GM12878 (cell line): ENCODE measurements at regions not wholly inside any gene's neighbourhood (a gene's known extent, or its start where the extent isn't known, plus 50 kb on each side); places are given as distances from the start of the nearest gene placed in this dataset.

Experiments used
- ATAC-seq: fragments of 200-7000 bp; cut with Tn5 transposase; 3 replicates; pipeline ENCODE4 v1.9.1; 2020; ENCODE audit warnings: mild to moderate bottlenecking, moderate library complexity
- BruUV-seq: library from RNA; stranded (reverse); fragments of 400-500 nt; replicated peaks from 2 replicates; lab custom pipeline; 2021; lab: Mats Ljungman, UMichigan
- CTCF ChIA-PET: fragments of 300-600 bp; sonication (Branson Sonifier 250); formaldehyde crosslinking; extraction: SDS; loops from one replicate; lab custom pipeline; 2021; ENCODE audit warnings: inconsistent platforms; lab: Yijun Ruan, JAX
- POLR2A ChIA-PET: fragments of 350-600 bp; formaldehyde crosslinking; extraction: SDS; loops from one replicate; lab custom pipeline; 2021; ENCODE audit warnings: inconsistent platforms; lab: Charles Lee
- RAD21 ChIA-PET: fragments of 300-600 bp; sonication (Branson Sonifier 250); formaldehyde crosslinking; loops from one replicate; lab custom pipeline; 2023; ENCODE audit warnings: antibody characterized with exemption; ENCODE audit not compliant: unreplicated experiment; lab: Charles Lee
- SMC1A ChIA-PET: fragments of 300-600 bp; sonication (Branson Sonifier 250); formaldehyde crosslinking; loops from one replicate; lab custom pipeline; 2023; ENCODE audit not compliant: unreplicated experiment, uncharacterized antibody; lab: Charles Lee
- DNase-seq: peaks from one replicate; pipeline ENCODE4 v3.0.0-alpha.2; 2011; ENCODE audit warnings: low read depth, low spot score
- FAIRE-seq: peaks from 3 replicates; lab custom pipeline; 2011; peaks lifted over from hg19 to GRCh38; lab: Jason Lieb, UNC
- H2AFZ ChIP-seq: 2 replicates; pipeline ENCODE4 v1.6.0; 2011; ENCODE audit warnings: low read depth, low read length, control low read depth; ENCODE audit not compliant: control insufficient read depth
- H3K27ac ChIP-seq: 2 replicates; pipeline ENCODE4 v1.5.1; 2011; ENCODE audit warnings: control low read depth; ENCODE audit not compliant: control insufficient read depth, insufficient read depth
- H3K27me3 ChIP-seq, 2 experiments: replicated peaks in 1 of 2; 2 replicates each; pipeline versions ENCODE4 v1.6.0 to v1.6.1; 2011; ENCODE audit warnings: low read length in 1 of 2; ENCODE audit not compliant: control insufficient read depth in 2 of 2, insufficient read depth in 2 of 2
- H3K36me3 ChIP-seq, 2 experiments: 2 replicates each; pipeline ENCODE4 v1.5.1; 2011; ENCODE audit warnings: low read length in 1 of 2; ENCODE audit not compliant: control insufficient read depth in 2 of 2, insufficient read depth in 2 of 2
- H3K4me1 ChIP-seq: 2 replicates; pipeline ENCODE4 v1.6.1; 2011; ENCODE audit warnings: mild to moderate bottlenecking, low read length, moderate library complexity, mixed read lengths; ENCODE audit not compliant: control insufficient read depth, insufficient read depth
- H3K4me2 ChIP-seq: 2 replicates; pipeline ENCODE4 v1.6.0; 2011; ENCODE audit warnings: control low read depth; ENCODE audit not compliant: control insufficient read depth, insufficient read depth
- H3K4me3 ChIP-seq: fragments of 200-600 bp; sonication (generic); 2 replicates; pipeline ENCODE4 v1.5.1; 2016
- H3K79me2 ChIP-seq: 2 replicates; pipeline ENCODE4 v1.6.0; 2011; ENCODE audit warnings: low read length; ENCODE audit not compliant: control insufficient read depth, insufficient read depth
- H3K9ac ChIP-seq: 2 replicates; pipeline ENCODE4 v1.8.0; 2011; ENCODE audit warnings: low read length, control low read depth, mixed read lengths; ENCODE audit not compliant: control insufficient read depth, insufficient read depth
- H3K9me3 ChIP-seq: replicated peaks from 3 replicates; pipeline ENCODE4 v1.5.1; 2011; ENCODE audit warnings: mild to moderate bottlenecking, low read length; ENCODE audit not compliant: control insufficient read depth, insufficient read depth
- H4K20me1 ChIP-seq: 2 replicates; pipeline ENCODE4 v1.6.0; 2011; ENCODE audit not compliant: control insufficient read depth, insufficient read depth
- ASH2L ChIP-seq: fragments of 300-600, 200-600 bp; sonication (generic); IDR thresholded peaks from 2 replicates; pipeline ENCODE4 v1.6.1; 2017; ENCODE audit warnings: low read depth, mild to moderate bottlenecking, borderline replicate concordance
- BACH1 ChIP-seq: fragments of 450-650 bp; IDR thresholded peaks from 2 replicates; pipeline ENCODE4 v1.6.1; 2017; ENCODE audit warnings: mild to moderate bottlenecking, borderline replicate concordance
- BRCA1 ChIP-seq: IDR thresholded peaks from 2 replicates; pipeline ENCODE4 v1.6.1; 2011; ENCODE audit warnings: low read depth, low read length, improper control_type of control experiment
- DPF2 ChIP-seq: fragments of 450-650 bp; IDR thresholded peaks from 2 replicates; pipeline ENCODE4 v1.6.1; 2017; ENCODE audit warnings: mild to moderate bottlenecking
- ETV6 ChIP-seq, 2 experiments: fragments of 450-650 bp in 1 of 2; IDR thresholded peaks in 1 of 2; conservative IDR thresholded peaks in 1 of 2; 2 replicates each; pipeline ENCODE4 v1.6.1; 2014; ENCODE audit warnings: antibody characterized with exemption in 1 of 2, borderline replicate concordance in 1 of 2, low read depth in 1 of 2, mild to moderate bottlenecking in 1 of 2, moderate library complexity in 1 of 2
- FOXM1 ChIP-seq: IDR thresholded peaks from 2 replicates; pipeline ENCODE4 v1.6.1; 2012; ENCODE audit warnings: low read depth, mild to moderate bottlenecking, inconsistent platforms, low read length, moderate library complexity
- HDGF ChIP-seq: fragments of 450-650 bp; IDR thresholded peaks from 2 replicates; pipeline ENCODE4 v1.6.1; 2016; ENCODE audit warnings: antibody characterized with exemption
- LARP7 ChIP-seq: fragments of 450-650 bp; IDR thresholded peaks from 2 replicates; pipeline ENCODE4 v1.6.1; 2017; ENCODE audit warnings: mild to moderate bottlenecking
- MEF2A ChIP-seq: IDR thresholded peaks from 2 replicates; pipeline ENCODE4 v1.6.1; 2011; ENCODE audit warnings: low read depth, mild to moderate bottlenecking, low read length, moderate library complexity; ENCODE audit not compliant: insufficient read depth
- POU2F2 ChIP-seq: IDR thresholded peaks from 3 replicates; pipeline ENCODE4 v1.6.1; 2011; ENCODE audit warnings: low read depth, mild to moderate bottlenecking, low read length, borderline replicate concordance
- RAD51 ChIP-seq: fragments of 450-650 bp; IDR thresholded peaks from 2 replicates; pipeline ENCODE4 v1.6.1; 2016; ENCODE audit warnings: moderate library complexity, mild to moderate bottlenecking, inconsistent platforms
- RB1 ChIP-seq: fragments of 450-650 bp; formaldehyde crosslinking; IDR thresholded peaks from 2 replicates; pipeline ENCODE4 v1.6.1; 2017; ENCODE audit warnings: mild to moderate bottlenecking, borderline replicate concordance
- RELA ChIP-seq: fragments of 450-650 bp; IDR thresholded peaks from 2 replicates; pipeline ENCODE4 v1.8.0; 2014; ENCODE audit warnings: borderline replicate concordance; ENCODE audit not compliant: partially characterized antibody
- RUNX3 ChIP-seq: IDR thresholded peaks from 2 replicates; pipeline ENCODE4 v1.6.1; 2012; ENCODE audit warnings: low read length, inconsistent platforms
- SMC3 ChIP-seq: IDR thresholded peaks from 2 replicates; pipeline ENCODE4 v1.6.1; 2011; ENCODE audit warnings: low read length, improper control_type of control experiment, borderline replicate concordance
- SP1 ChIP-seq: IDR thresholded peaks from one replicate; pipeline ENCODE4 v1.6.1; 2011; ENCODE audit warnings: low read depth, low read length
- ZBED1 ChIP-seq: IDR thresholded peaks from 2 replicates; pipeline ENCODE4 v1.6.1; 2016; ENCODE audit warnings: borderline replicate concordance
- ZNF217 ChIP-seq: fragments of 450-650 bp; IDR thresholded peaks from 2 replicates; pipeline ENCODE4 v1.6.1; 2017; ENCODE audit warnings: antibody characterized with exemption, mild to moderate bottlenecking
- WGBS: methylation state at CpG from one replicate; pipeline ENCODE4 v1.1.6; 2016; ENCODE audit warnings: low lambda C conversion rate; ENCODE audit not compliant: insufficient replicate concordance, insufficient coverage; ENCODE audit errors: missing lambda C conversion rate; 5-methylcytosine and 5-hydroxymethylcytosine counted together
- in situ Hi-C: fragments of 300-500 bp; cut with MboI; formaldehyde crosslinking; loops from 9 replicates; pipeline ENCODE4 v1.14.3; 2018; ENCODE audit warnings: mixed read lengths
- intact Hi-C: fragments of 100-400 bp; cut with micrococcal nuclease; formaldehyde crosslinking; loops from one replicate; pipeline ENCODE4 v1.14.2; 2022; ENCODE audit not compliant: unreplicated experiment
- TF ChIP-seq, protein P1 (sequence below): fragments of 450-650 bp; IDR thresholded peaks from 2 replicates; pipeline ENCODE4 v1.6.1; 2017; ENCODE audit warnings: mild to moderate bottlenecking, moderate library complexity

DNA sequence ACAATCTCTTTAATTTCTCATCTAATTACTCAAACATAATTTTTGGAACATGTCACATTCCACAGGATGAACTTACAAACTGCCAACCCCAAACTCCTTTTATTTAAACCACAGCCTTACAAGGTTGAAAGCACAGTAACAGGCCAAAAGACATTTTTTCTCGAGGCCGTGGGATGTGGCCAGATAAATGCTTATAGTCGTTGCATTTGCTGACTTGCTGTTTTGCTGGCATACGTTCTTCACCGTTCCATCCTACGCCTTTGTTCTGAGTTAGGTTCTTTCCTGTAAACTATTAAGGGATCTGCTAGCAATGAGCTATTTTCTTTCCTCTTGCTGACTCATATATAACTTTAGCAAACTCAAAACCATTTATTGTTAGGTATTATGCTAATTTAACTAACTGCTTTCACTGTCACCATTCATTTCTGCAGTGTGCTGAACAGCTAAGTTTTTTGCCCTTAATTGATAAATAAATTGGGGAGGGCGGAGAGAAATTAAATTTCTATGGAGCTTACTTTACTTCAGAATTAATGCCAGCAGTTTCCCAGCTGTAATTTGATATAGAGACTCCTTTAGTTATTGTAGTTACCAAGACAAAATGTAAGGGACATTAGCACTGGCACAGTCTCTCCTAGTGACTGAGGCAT is 135.1 kb upstream of the PACRGL start:
- RAD21 ChIA-PET: no interaction called here
- 8% methylated on average over 7 of the region's 7 CpGs for whole genome bisulfite sequencing
- no peak for FAIRE-seq

More for the DNA sequence above, 135.1 kb upstream of the PACRGL start:
- no TSS peak for BruUV-seq
- intact Hi-C loops: no loop called here
- Histone ChIP-seq H3K9ac (no peak overlapping the region), H3K27me3 (no peaks in the 10 kb centered on the region), H3K9me3 (no peaks in the 10 kb centered on the region), H3K36me3 (no peaks in the 10 kb centered on the region), H3K27ac (no peak overlapping the region), H3K4me1 (no peaks in the 10 kb centered on the region), H3K79me2 (no peaks in the 10 kb centered on the region), H2AFZ (no peak overlapping the region), H4K20me1 (no peaks in the 10 kb centered on the region), H3K4me2 (no peak overlapping the region), H3K4me3 (no peak overlapping the region)
- no peak for TF ChIP-seq ASH2L
- no peak for TF ChIP-seq RUNX3
- no peak for TF ChIP-seq POU2F2
- TF ChIP-seq, protein P1, sequence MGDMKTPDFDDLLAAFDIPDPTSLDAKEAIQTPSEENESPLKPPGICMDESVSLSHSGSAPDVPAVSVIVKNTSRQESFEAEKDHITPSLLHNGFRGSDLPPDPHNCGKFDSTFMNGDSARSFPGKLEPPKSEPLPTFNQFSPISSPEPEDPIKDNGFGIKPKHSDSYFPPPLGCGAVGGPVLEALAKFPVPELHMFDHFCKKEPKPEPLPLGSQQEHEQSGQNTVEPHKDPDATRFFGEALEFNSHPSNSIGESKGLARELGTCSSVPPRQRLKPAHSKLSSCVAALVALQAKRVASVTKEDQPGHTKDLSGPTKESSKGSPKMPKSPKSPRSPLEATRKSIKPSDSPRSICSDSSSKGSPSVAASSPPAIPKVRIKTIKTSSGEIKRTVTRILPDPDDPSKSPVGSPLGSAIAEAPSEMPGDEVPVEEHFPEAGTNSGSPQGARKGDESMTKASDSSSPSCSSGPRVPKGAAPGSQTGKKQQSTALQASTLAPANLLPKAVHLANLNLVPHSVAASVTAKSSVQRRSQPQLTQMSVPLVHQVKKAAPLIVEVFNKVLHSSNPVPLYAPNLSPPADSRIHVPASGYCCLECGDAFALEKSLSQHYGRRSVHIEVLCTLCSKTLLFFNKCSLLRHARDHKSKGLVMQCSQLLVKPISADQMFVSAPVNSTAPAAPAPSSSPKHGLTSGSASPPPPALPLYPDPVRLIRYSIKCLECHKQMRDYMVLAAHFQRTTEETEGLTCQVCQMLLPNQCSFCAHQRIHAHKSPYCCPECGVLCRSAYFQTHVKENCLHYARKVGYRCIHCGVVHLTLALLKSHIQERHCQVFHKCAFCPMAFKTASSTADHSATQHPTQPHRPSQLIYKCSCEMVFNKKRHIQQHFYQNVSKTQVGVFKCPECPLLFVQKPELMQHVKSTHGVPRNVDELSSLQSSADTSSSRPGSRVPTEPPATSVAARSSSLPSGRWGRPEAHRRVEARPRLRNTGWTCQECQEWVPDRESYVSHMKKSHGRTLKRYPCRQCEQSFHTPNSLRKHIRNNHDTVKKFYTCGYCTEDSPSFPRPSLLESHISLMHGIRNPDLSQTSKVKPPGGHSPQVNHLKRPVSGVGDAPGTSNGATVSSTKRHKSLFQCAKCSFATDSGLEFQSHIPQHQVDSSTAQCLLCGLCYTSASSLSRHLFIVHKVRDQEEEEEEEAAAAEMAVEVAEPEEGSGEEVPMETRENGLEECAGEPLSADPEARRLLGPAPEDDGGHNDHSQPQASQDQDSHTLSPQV: no peak
- no peak for TF ChIP-seq ZNF217
- TF ChIP-seq RELA: no peak
- TF ChIP-seq ZBED1: no peak
- no peak for TF ChIP-seq BACH1
- TF ChIP-seq LARP7: no peak
- no peak for TF ChIP-seq ETV6 (conservative IDR thresholded peaks at IDR 0.05 in 1 of 2, IDR thresholded peaks at IDR 0.05 in 1 of 2; ENCODE audit: borderline replicate concordance in 1 of 2, low read depth in 1 of 2)
- TF ChIP-seq DPF2: no peak
- no peak for TF ChIP-seq BRCA1
- no peak for TF ChIP-seq SMC3
- TF ChIP-seq MEF2A: no peak
- TF ChIP-seq RB1: no peak
- no peak for TF ChIP-seq SP1
- no peak for TF ChIP-seq HDGF
- TF ChIP-seq FOXM1: no peak
- TF ChIP-seq RAD51: no peak
- in situ Hi-C loops: no loop called here
- POLR2A ChIA-PET: no interaction called here
- DNase-seq: no peak
- CTCF ChIA-PET: no interaction called here
- SMC1A ChIA-PET: interaction anchor here (0.6 to 0.9 kb wide), 2 partner anchors 25 to 163 kb away, joined by 3 read pairs; no protein-coding TSS in a partner anchor
- ATAC-seq: no peak
